IMR-90 (cell line): ENCODE measurements at regions not wholly inside any gene's neighbourhood (a gene's known extent, or its start where the extent isn't known, plus 50 kb on each side); places are given as distances from the start of the nearest gene placed in this dataset.

Experiments used
- CEBPB ChIP-seq: IDR thresholded peaks from 2 replicates; pipeline ENCODE4 v1.6.1; 2012; ENCODE audit warnings: low read depth, low read length, improper control_type of control experiment
- CTCF ChIP-seq: conservative IDR thresholded peaks from 2 replicates; pipeline ENCODE4 v1.5.1; 2012; ENCODE audit warnings: mild to moderate bottlenecking, low read depth, low read length, improper control_type of control experiment
- ELK1 ChIP-seq: fragments of 150-350 bp; IDR thresholded peaks from 2 replicates; pipeline ENCODE4 v1.6.1; 2016; ENCODE audit warnings: low read depth, mild to moderate bottlenecking, low read length, moderate library complexity, borderline replicate concordance
- FOS ChIP-seq: fragments of 150-350 bp; IDR thresholded peaks from 2 replicates; pipeline ENCODE4 v1.6.1; 2016; ENCODE audit warnings: low read depth, low read length
- MAFK ChIP-seq: IDR thresholded peaks from 2 replicates; pipeline ENCODE4 v1.6.1; 2012; ENCODE audit warnings: low read depth, low read length, improper control_type of control experiment
- MAZ ChIP-seq: IDR thresholded peaks from 2 replicates; pipeline ENCODE4 v1.6.1; 2012; ENCODE audit warnings: low read depth, mild to moderate bottlenecking, low read length, improper control_type of control experiment, moderate library complexity, borderline replicate concordance
- MXI1 ChIP-seq: IDR thresholded peaks from 2 replicates; pipeline ENCODE4 v1.6.1; 2012; ENCODE audit warnings: low read depth, mild to moderate bottlenecking, low read length, moderate library complexity, borderline replicate concordance
- POLR2A ChIP-seq: IDR thresholded peaks from 2 replicates; pipeline ENCODE4 v1.6.1; 2012; ENCODE audit warnings: mild to moderate bottlenecking, low read depth, low read length
- RAD21 ChIP-seq: IDR thresholded peaks from 2 replicates; pipeline ENCODE4 v1.6.1; 2012; ENCODE audit warnings: low read length, improper control_type of control experiment
- RFX5 ChIP-seq: IDR thresholded peaks from 2 replicates; pipeline ENCODE4 v1.8.0; 2012; ENCODE audit warnings: low read depth, mild to moderate bottlenecking, low read length, moderate library complexity
- SMC3 ChIP-seq: fragments of 150-350 bp; IDR thresholded peaks from 2 replicates; pipeline ENCODE4 v1.6.1; 2016; ENCODE audit warnings: low read depth, mild to moderate bottlenecking, antibody characterized with exemption, low read length, moderate library complexity

- no peak for TF ChIP-seq FOS
- no peak for TF ChIP-seq CTCF
- TF ChIP-seq CEBPB: no peak
- TF ChIP-seq MXI1: no peak
- TF ChIP-seq MAZ: no peak
- no peak for TF ChIP-seq POLR2A
- TF ChIP-seq RAD21: no peak
- TF ChIP-seq SMC3: no peak
- no peak for TF ChIP-seq ELK1
- TF ChIP-seq RFX5: no peak
- no peak for TF ChIP-seq MAFK
Observed at GRCh38 chr3:29141918-29142275, 139.0 kb upstream of the RBMS3 start.
